ENCODE measurements at regions not wholly inside any gene's neighbourhood (a gene's known extent, or its start where the extent isn't known, plus 50 kb on each side); places are given as distances from the start of the nearest gene placed in this dataset.

DNA sequence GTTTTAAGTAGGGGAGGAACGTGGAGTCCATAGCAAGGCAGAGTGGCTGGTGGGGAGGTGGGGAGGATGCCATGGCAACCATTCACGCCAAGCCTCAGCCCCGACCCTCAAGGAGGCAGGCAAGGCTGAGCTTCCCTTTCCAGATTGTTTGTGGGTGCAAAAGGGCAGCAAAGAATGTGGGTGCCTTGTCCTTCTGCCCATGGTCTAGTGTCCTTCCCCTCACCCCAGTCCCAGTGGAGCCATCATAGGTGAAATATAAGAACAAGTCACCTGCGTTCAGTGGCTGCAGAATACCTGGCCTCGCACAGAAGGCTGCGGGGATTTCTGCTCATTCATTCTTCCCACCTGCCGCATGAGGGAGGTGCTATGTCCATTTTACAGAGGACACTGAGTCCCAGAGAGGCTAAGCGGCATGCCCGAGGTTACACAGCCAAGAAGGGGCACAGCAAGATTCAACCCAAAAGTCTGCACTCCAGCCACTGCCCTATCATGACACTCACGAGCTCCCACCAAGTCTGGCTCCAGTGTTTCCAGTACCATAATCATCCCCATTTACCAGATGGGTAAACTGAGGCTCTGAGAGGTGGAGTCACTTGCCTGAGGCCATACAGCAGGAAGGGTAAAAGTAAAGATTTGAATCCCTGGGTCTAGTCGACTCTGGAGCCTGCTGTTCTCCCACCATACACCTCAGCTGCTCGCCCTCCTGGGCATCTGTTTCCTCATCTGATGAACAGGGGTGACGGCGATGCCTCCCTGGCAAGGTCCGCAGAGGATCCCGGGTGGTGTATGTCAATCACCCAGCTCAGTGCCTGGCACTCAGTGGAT is 100.8 kb downstream of the CEBPB start:
- Histone ChIP-seq H3K9ac (ENCODE audit: insufficient read length, low read depth) (no peak overlapping the region), H3K4me3 (ENCODE audit: insufficient read length, low read depth) (no peak overlapping the region), H3K9me3 (ENCODE audit: insufficient read depth, low read length) (no peaks in the 10 kb centered on the region), H3K27me3 (ENCODE audit: insufficient read depth, insufficient read length) (no peaks in the 10 kb centered on the region), H3K36me3 (ENCODE audit: insufficient read depth, insufficient read length, low read length) (no peaks in the 10 kb centered on the region), H3K4me1 (ENCODE audit: insufficient read depth, insufficient read length) (peaks cover 25% of the 10 kb centered on the region)
- DNase-seq (ENCODE audit: low read depth, low spot score) = no peak
- no peak for TF ChIP-seq ZNF274 (IDR thresholded peaks at IDR 0.05; ENCODE audit: low read depth, low read length)
- TF ChIP-seq YY1 (IDR thresholded peaks at IDR 0.05; ENCODE audit: insufficient read depth, insufficient read length) = no peak
- TF ChIP-seq SUZ12 (IDR thresholded peaks at IDR 0.05; ENCODE audit: extremely low read depth, insufficient read depth, insufficient read length) = no peak

DNA sequence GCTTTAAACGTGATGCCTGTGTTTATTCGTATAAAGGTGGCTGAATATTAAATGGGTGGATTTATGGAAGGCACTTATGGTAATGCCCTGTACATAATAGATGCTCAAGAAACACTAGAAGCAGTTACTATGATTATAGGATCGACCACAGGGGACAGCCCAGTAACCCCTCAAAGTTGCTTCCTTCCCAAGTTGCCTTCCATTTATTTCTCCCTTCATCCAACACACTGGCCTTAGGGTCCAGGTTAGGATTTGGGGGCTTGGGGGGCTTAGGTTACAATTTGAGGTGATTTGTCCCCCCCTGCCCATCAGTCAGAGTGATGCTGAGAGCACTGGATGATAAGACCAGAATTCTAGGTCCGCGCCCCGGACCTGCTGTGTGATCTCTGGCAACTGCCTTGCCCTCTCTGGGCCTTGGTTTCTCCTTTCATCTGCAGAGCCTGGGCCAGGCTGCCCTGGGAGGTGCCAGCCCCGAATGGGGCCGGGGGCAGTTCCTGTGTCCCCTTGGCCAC is 101.5 kb downstream of the CEBPB start:
- H3K27me3 ChIP-seq (ENCODE audit: insufficient read depth, insufficient read length) = no peaks in the 10 kb centered on the region
- H3K36me3 ChIP-seq (ENCODE audit: insufficient read depth, insufficient read length, low read length) = no peaks in the 10 kb centered on the region
- no peaks in the 10 kb centered on the region for H3K9me3 ChIP-seq (ENCODE audit: insufficient read depth, low read length)
- no peak for TF ChIP-seq SUZ12 (IDR thresholded peaks at IDR 0.05; ENCODE audit: extremely low read depth, insufficient read depth, insufficient read length)
- H3K4me1 ChIP-seq (ENCODE audit: insufficient read depth, insufficient read length) = peaks cover 24% of the 10 kb centered on the region
- DNase-seq (ENCODE audit: low read depth, low spot score) = no peak
- no peak overlapping the region for H3K9ac ChIP-seq (ENCODE audit: insufficient read length, low read depth)
- H3K4me3 ChIP-seq (ENCODE audit: insufficient read length, low read depth) = no peak overlapping the region

DNA sequence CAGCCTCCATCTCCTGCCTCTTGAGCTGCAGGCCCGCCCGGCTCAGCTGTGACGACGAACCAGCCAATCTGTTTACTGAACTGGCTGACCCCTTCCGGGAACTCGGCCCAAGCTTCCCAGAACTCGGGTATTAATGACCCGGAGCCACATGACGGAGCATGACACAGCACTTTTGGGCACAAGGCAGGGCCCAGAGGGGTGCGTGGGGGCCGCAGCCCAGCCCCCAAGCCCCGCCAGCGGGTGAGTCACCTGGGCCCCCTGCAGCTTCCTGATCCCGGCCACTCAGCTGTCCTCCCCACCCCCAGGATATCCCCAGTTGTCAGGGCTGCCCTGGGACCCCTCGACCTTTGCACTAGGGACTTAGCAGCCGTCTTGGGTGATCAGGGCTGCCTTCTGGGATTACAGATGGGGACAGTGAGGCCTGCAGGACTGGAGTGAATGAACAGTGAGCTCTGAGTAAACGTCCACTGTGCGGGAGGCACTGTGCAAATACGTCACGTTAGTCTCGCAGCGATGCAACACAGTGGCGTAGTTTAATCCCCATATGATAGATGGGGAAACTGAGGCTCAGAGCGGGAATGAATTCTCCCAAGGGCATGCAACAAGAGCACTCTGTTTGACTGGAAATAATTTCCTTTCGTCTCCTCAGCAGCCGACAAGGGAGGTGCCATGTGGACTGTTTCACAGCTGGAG is 102.1 kb downstream of the CEBPB start:
- H3K27me3 ChIP-seq (ENCODE audit: insufficient read depth, insufficient read length) = no peaks in the 10 kb centered on the region
- H3K9me3 ChIP-seq (ENCODE audit: insufficient read depth, low read length) = no peaks in the 10 kb centered on the region
- H3K4me1 ChIP-seq (ENCODE audit: insufficient read depth, insufficient read length) = peaks cover 21% of the 10 kb centered on the region
- no peak overlapping the region for H3K4me3 ChIP-seq (ENCODE audit: insufficient read length, low read depth)
- TF ChIP-seq YY1 (IDR thresholded peaks at IDR 0.05; ENCODE audit: insufficient read depth, insufficient read length) (no peak), ZNF274 (IDR thresholded peaks at IDR 0.05; ENCODE audit: low read depth, low read length) (no peak), SUZ12 (IDR thresholded peaks at IDR 0.05; ENCODE audit: extremely low read depth, insufficient read depth, insufficient read length) (no peak)
- H3K36me3 ChIP-seq (ENCODE audit: insufficient read depth, insufficient read length, low read length) = no peaks in the 10 kb centered on the region
- no peak overlapping the region for H3K9ac ChIP-seq (ENCODE audit: insufficient read length, low read depth)
- DNase-seq (ENCODE audit: low read depth, low spot score) = no peak

DNA sequence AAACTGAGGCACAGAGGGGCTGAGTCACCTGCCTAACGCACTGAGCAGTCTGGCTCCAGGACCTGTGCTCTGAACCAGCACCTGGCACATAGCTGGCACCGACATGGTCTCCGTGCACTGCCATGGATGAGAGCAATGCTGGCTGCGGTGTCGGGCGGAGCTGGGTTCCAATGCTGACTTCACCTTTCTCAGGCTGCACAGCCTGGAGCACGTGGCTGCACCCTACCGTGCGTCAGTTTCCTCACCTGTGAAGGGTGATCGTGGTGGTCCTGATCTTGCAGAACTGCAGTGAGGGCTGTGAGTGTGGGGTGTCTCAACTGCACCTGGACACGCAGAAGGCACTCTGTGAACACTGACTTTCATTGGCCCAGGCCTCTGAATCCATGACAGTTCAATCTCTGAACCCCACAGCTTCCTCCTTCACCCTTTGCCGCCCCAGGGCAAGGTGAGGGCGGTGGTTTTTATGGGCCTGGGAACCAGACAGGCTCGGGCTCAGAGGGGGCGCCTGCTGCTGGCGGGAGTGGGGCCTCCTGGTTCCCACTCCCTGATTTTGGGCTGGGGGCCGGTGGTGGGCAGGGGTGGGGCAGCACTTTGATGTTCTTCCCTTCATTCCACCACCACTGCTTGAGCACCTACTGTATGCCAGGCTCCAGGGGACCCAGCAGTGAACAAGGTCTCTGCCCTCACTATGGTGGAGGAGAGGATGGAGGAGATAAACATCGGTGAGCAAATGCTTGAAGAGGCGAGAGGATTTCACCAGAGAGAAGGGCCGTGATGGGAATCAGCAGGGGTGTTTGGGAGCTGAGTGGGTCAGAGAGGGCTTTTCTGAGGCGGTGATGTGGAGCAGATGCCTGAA is 102.9 kb downstream of the CEBPB start:
- TF ChIP-seq SUZ12 (IDR thresholded peaks at IDR 0.05; ENCODE audit: extremely low read depth, insufficient read depth, insufficient read length) (no peak), YY1 (IDR thresholded peaks at IDR 0.05; ENCODE audit: insufficient read depth, insufficient read length) (no peak), ZNF274 (IDR thresholded peaks at IDR 0.05; ENCODE audit: low read depth, low read length) (no peak)
- Histone ChIP-seq H3K9ac (ENCODE audit: insufficient read length, low read depth) (no peak overlapping the region), H3K4me1 (ENCODE audit: insufficient read depth, insufficient read length) (peaks cover 20% of the 10 kb centered on the region), H3K9me3 (ENCODE audit: insufficient read depth, low read length) (no peaks in the 10 kb centered on the region), H3K36me3 (ENCODE audit: insufficient read depth, insufficient read length, low read length) (no peaks in the 10 kb centered on the region), H3K27me3 (ENCODE audit: insufficient read depth, insufficient read length) (no peaks in the 10 kb centered on the region), H3K4me3 (ENCODE audit: insufficient read length, low read depth) (no peak overlapping the region)
- no peak for DNase-seq (ENCODE audit: low read depth, low spot score)

DNA sequence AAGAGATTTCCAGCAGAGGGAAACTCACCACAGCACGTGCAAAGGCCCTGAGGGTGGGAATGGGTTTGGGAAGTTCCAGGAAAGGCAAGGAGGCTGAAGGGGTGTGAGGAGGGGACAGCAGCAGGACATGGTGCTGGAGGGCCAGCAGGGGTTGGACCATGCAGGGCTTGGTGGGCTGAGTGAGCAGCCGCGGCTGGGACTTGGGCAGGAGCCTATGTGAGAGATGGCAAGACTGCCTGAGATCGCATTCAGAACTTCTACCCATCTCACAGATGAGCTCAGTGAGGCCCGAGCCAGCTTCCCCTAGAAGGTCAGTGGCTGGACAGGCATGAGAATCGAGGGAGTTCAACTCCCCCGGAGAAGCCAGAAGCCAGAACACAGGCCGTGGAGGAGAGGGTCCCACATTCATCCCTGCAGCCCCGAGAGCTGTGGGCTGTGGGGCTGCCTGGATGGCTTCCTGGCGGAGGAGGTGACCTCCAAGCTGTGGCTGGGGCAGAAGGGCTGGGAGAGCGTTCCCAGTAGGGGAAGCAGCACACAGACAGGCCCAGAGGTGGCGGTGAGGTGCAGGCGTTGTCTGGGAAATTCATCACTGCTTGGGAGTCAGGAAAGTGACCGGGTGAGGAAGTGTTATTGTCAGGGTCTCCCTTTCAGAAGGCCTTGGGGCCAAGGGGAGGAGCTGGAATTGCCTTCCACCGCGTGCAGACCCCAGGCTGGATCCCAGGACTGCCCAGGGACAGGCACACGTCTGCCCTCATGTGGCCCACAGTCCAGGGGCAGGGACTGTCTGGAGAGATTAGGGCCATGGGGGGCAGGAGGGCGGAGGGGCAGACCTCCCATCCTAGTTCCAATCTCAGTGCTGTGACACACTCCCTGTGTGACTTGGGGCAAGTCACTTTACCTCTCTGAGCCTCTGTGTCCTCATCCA is 103.8 kb downstream of the CEBPB start:
- DNase-seq (ENCODE audit: low read depth, low spot score) = no peak
- Histone ChIP-seq H3K9ac (ENCODE audit: insufficient read length, low read depth) (peak overlapping the region; percentile 6), H3K36me3 (ENCODE audit: insufficient read depth, insufficient read length, low read length) (no peaks in the 10 kb centered on the region), H3K4me3 (ENCODE audit: insufficient read length, low read depth) (no peak overlapping the region), H3K9me3 (ENCODE audit: insufficient read depth, low read length) (no peaks in the 10 kb centered on the region), H3K27me3 (ENCODE audit: insufficient read depth, insufficient read length) (no peaks in the 10 kb centered on the region), H3K4me1 (ENCODE audit: insufficient read depth, insufficient read length) (peaks cover 20% of the 10 kb centered on the region)
- TF ChIP-seq ZNF274 (IDR thresholded peaks at IDR 0.05; ENCODE audit: low read depth, low read length) (no peak), YY1 (IDR thresholded peaks at IDR 0.05; ENCODE audit: insufficient read depth, insufficient read length) (no peak), SUZ12 (IDR thresholded peaks at IDR 0.05; ENCODE audit: extremely low read depth, insufficient read depth, insufficient read length) (no peak)

DNA sequence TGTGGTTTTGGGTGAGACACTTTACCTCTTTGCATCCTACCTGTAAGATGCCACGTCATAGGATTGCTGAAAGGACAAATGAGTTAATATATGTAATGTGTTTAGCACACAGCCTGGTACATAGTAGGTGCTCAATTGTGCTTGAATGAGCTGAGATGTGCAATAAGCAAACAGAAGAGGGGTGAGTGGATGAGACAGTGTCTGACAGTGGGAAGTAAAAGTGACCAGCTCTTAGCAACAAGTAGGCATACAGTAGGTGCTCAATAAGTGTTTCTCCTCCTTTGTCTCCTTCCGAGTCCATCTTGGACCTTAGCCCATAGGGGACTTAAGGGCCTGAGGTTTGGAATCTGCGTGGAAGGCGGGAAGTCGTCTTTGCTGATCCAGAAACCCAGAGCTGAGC is 104.7 kb downstream of the CEBPB start:
- H3K4me3 ChIP-seq (ENCODE audit: insufficient read length, low read depth) = no peak overlapping the region
- H3K9me3 ChIP-seq (ENCODE audit: insufficient read depth, low read length) = no peaks in the 10 kb centered on the region
- peaks cover 20% of the 10 kb centered on the region for H3K4me1 ChIP-seq (ENCODE audit: insufficient read depth, insufficient read length)
- TF ChIP-seq SUZ12 (IDR thresholded peaks at IDR 0.05; ENCODE audit: extremely low read depth, insufficient read depth, insufficient read length) (no peak), ZNF274 (IDR thresholded peaks at IDR 0.05; ENCODE audit: low read depth, low read length) (no peak), YY1 (IDR thresholded peaks at IDR 0.05; ENCODE audit: insufficient read depth, insufficient read length) (no peak)
- DNase-seq (ENCODE audit: low read depth, low spot score) = no peak
- H3K27me3 ChIP-seq (ENCODE audit: insufficient read depth, insufficient read length) = no peaks in the 10 kb centered on the region
- no peak overlapping the region for H3K9ac ChIP-seq (ENCODE audit: insufficient read length, low read depth)
- H3K36me3 ChIP-seq (ENCODE audit: insufficient read depth, insufficient read length, low read length) = no peaks in the 10 kb centered on the region

Measured in NT2/D1 (cell line).